ENCODE measurements at regions not wholly inside any gene's neighbourhood (a gene's known extent, or its start where the extent isn't known, plus 50 kb on each side); places are given as distances from the start of the nearest gene placed in this dataset.

DNA sequence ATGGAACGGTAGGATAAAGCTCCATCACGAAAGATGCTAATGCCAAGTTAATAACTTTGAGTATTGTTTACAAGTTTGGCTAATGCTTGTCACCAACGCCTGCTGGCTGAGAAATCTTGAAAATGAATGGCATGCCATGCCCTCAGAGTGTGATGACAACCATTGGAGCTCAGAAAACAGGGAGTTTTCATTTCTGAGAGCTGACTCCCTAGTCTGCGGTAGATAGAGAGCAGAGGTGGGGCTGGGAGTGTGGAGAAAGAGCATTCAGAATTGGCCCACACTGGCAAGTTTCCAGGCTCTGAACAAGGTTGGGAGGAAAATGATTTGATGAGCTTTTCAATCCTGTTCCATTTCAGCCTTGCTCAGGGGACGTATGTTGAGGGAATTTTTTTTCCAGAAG is 183.9 kb downstream of the CPEB2 start:
- intact Hi-C loops (cut with DNase I; ENCODE audit: low total_unique reads): no loop called here
- in situ Hi-C loops (cut with MboI; ENCODE audit: low sequenced_read_pairs in 4 of 4): no loop called here
- no peaks in the 10 kb centered on the region for H3K9me3 ChIP-seq
- H3K4me3 ChIP-seq: no peak overlapping the region
- H3K27me3 ChIP-seq: no peaks in the 10 kb centered on the region
- DNase-seq (no peak), ATAC-seq (no peak)
- TF ChIP-seq, protein P1, sequence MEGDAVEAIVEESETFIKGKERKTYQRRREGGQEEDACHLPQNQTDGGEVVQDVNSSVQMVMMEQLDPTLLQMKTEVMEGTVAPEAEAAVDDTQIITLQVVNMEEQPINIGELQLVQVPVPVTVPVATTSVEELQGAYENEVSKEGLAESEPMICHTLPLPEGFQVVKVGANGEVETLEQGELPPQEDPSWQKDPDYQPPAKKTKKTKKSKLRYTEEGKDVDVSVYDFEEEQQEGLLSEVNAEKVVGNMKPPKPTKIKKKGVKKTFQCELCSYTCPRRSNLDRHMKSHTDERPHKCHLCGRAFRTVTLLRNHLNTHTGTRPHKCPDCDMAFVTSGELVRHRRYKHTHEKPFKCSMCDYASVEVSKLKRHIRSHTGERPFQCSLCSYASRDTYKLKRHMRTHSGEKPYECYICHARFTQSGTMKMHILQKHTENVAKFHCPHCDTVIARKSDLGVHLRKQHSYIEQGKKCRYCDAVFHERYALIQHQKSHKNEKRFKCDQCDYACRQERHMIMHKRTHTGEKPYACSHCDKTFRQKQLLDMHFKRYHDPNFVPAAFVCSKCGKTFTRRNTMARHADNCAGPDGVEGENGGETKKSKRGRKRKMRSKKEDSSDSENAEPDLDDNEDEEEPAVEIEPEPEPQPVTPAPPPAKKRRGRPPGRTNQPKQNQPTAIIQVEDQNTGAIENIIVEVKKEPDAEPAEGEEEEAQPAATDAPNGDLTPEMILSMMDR (IDR thresholded peaks at IDR 0.05 in 4 of 5, conservative IDR thresholded peaks at IDR 0.05 in 1 of 5): no peak
- TF ChIP-seq POLR2A (IDR thresholded peaks at IDR 0.05): no peak
- H3K27ac ChIP-seq: no peak overlapping the region
- H3K4me1 ChIP-seq: no peaks in the 10 kb centered on the region
- no peaks in the 10 kb centered on the region for H3K36me3 ChIP-seq

DNA sequence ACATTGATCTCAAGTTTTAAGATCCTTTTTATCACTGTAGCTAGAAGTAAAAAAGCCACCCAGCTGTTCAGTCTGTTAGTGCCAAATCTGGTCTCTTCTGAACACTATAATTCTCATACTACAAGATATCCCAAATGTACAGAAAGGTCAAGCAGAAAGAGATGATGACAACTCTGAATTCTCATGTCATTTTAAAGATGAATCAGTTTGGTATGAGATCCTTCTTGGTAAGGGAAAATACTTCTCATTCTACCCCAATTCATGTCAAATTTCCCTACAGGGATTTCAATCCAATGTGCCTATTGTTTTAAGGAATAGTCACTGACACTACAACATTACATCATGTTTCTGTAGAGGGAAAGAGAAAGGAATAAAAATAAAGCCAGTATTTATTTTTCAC is 184.5 kb downstream of the CPEB2 start:
- TF ChIP-seq, protein P1 (IDR thresholded peaks at IDR 0.05 in 4 of 5, conservative IDR thresholded peaks at IDR 0.05 in 1 of 5): no peak
- no peak for TF ChIP-seq POLR2A (IDR thresholded peaks at IDR 0.05)
- H3K4me3 ChIP-seq: no peak overlapping the region
- no peak for DNase-seq
- ATAC-seq: no peak
- no peaks in the 10 kb centered on the region for H3K9me3 ChIP-seq
- no peaks in the 10 kb centered on the region for H3K36me3 ChIP-seq
- no peak overlapping the region for H3K27ac ChIP-seq
- in situ Hi-C loops (cut with MboI; ENCODE audit: low sequenced_read_pairs in 4 of 4): no loop called here
- intact Hi-C loops (cut with DNase I; ENCODE audit: low total_unique reads): no loop called here
- no peaks in the 10 kb centered on the region for H3K4me1 ChIP-seq
- H3K27me3 ChIP-seq: no peaks in the 10 kb centered on the region

DNA sequence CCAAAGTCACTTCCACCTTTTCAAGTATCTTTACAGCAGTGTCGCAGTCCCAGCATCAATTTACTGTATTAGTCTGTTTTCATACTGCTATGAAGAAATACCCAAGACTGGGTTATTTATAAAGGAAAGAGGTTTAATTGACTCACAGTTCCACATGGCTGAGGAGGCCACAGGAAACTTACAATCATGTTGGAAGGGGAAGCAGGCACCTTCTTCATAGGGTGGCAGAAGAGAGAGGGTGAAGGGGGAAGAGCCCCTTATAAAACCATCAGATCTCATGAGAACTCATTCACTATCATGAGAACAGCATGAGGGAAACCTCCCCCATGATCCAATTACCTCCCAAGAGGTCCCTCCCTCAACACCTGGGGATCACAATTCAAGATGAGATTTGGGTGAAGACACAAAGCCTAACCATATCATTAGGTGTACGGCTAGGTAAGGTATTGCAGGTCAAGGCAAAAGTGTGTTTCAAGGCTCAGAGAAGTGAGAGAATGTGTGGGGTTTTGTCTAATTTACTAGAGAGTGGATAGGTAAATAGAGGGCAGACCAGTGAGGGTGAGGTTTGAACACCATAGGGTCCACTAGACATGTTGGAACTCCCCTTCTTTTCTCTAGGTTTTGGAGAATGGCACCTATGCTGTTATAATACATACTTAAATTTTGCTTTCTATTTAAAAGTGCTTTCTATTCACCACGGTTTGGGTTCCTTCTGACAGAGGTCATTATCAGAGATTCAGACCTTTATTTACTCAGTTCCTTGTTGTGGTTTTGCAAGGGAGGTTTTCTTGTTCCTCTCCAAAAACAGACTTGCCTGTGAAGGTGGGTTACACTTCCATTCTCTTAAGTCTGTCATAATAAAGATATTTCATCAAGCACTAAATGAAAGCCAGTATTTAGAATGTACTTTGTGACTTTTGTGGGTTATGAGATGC is 186.6 kb downstream of the CPEB2 start:
- TF ChIP-seq, protein P1 (IDR thresholded peaks at IDR 0.05 in 4 of 5, conservative IDR thresholded peaks at IDR 0.05 in 1 of 5): no peak
- TF ChIP-seq POLR2A (IDR thresholded peaks at IDR 0.05): no peak
- DNase-seq (no peak), ATAC-seq (no peak)
- Histone ChIP-seq H3K4me1 (no peaks in the 10 kb centered on the region), H3K9me3 (no peaks in the 10 kb centered on the region), H3K27me3 (no peaks in the 10 kb centered on the region), H3K4me3 (no peak overlapping the region), H3K27ac (no peak overlapping the region), H3K36me3 (no peaks in the 10 kb centered on the region)
- intact Hi-C loops (cut with DNase I; ENCODE audit: low total_unique reads): no loop called here
- in situ Hi-C loops (cut with MboI; ENCODE audit: low sequenced_read_pairs in 4 of 4): no loop called here

DNA sequence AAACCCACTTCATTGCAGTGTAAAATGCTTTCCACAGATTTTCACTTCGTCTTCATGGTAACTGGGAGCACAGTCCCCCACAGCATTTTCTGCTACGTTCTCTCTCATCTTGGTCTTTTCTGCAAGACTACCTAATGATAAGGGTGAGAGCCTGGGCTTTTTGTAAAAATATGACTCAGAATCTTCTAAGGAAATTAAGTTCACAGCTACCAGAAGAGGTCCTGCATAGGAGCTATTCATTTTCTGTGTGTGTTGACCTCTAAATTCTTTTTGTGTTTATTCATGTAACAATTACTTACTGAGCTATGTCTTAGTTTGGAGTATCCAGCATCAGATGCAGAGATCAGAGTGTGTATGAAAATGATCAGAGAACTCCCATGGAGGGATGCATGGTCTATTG is 192.2 kb downstream of the CPEB2 start:
- no peaks in the 10 kb centered on the region for H3K4me1 ChIP-seq
- no peak for TF ChIP-seq POLR2A (IDR thresholded peaks at IDR 0.05)
- TF ChIP-seq, protein P1 (IDR thresholded peaks at IDR 0.05 in 4 of 5, conservative IDR thresholded peaks at IDR 0.05 in 1 of 5): no peak
- no peak overlapping the region for H3K4me3 ChIP-seq
- no peak for ATAC-seq
- DNase-seq: no peak
- no peak overlapping the region for H3K27ac ChIP-seq
- in situ Hi-C loops (cut with MboI; ENCODE audit: low sequenced_read_pairs in 4 of 4): no loop called here
- intact Hi-C loops (cut with DNase I; ENCODE audit: low total_unique reads): no loop called here
- H3K36me3 ChIP-seq: no peaks in the 10 kb centered on the region
- no peaks in the 10 kb centered on the region for H3K27me3 ChIP-seq
- no peaks in the 10 kb centered on the region for H3K9me3 ChIP-seq

Measured in gastrocnemius medialis (tissue), 4 donors.